ENCODE measurements at regions not wholly inside any gene's neighbourhood (a gene's known extent, or its start where the extent isn't known, plus 50 kb on each side); places are given as distances from the start of the nearest gene placed in this dataset.
"Not testable (repeated sequence)": the region's sequence is repeated elsewhere in the genome, so short reads cannot be mapped to it uniquely, and the experiment has no call there.

GRCh38 chr2:228513480-228513879, 332.0 kb upstream of the SPHKAP start:
- H3K27me3 ChIP-seq, H3K36me3 ChIP-seq: not testable (repeated sequence)

GRCh38 chr2:228509021-228509420, 327.5 kb upstream of the SPHKAP start:
- H3K36me3 ChIP-seq, result no peaks in the 10 kb centered on the region
- no peaks in the 10 kb centered on the region for H3K27me3 ChIP-seq
- H3K9me3 ChIP-seq, result no peaks in the 10 kb centered on the region
- no peak overlapping the region for H3K4me3 ChIP-seq
- no peak for DNase-seq

More at GRCh38 chr2:228513480-228513879, 332.0 kb upstream of the SPHKAP start:
- H3K9me3 ChIP-seq, H3K4me3 ChIP-seq, DNase-seq: not testable (repeated sequence)

GRCh38 chr2:228507870-228508269, 326.4 kb upstream of the SPHKAP start:
- no peak for DNase-seq
- Histone ChIP-seq H3K9me3 (no peaks in the 10 kb centered on the region), H3K27me3 (no peaks in the 10 kb centered on the region), H3K4me3 (no peak overlapping the region), H3K36me3 (no peaks in the 10 kb centered on the region)

GRCh38 chr2:228507231-228507824, 325.8 kb upstream of the SPHKAP start:
- no peak for DNase-seq
- no peaks in the 10 kb centered on the region for H3K27me3 ChIP-seq
- no peaks in the 10 kb centered on the region for H3K36me3 ChIP-seq
- H3K9me3 ChIP-seq, result no peaks in the 10 kb centered on the region
- H3K4me3 ChIP-seq, result no peak overlapping the region

- Histone ChIP-seq H3K36me3 (no peaks in the 10 kb centered on the region), H3K9me3 (no peaks in the 10 kb centered on the region), H3K27me3 (no peaks in the 10 kb centered on the region), H3K4me3 (no peak overlapping the region)
- no peak for DNase-seq
Observed at GRCh38 chr2:228503731-228504130, 322.2 kb upstream of the SPHKAP start.

GRCh38 chr2:228493852-228494251, 312.4 kb upstream of the SPHKAP start:
- H3K36me3 ChIP-seq, result no peaks in the 10 kb centered on the region
- H3K4me3 ChIP-seq, result no peak overlapping the region
- no peaks in the 10 kb centered on the region for H3K27me3 ChIP-seq
- no peaks in the 10 kb centered on the region for H3K9me3 ChIP-seq
- DNase-seq, result no peak

- Histone ChIP-seq H3K27me3 (no peaks in the 10 kb centered on the region), H3K4me3 (no peak overlapping the region), H3K36me3 (no peaks in the 10 kb centered on the region), H3K9me3 (no peaks in the 10 kb centered on the region)
- DNase-seq, result no peak
Observed at GRCh38 chr2:228479014-228479413, 297.5 kb upstream of the SPHKAP start.

GRCh38 chr2:228474466-228474865, 293.0 kb upstream of the SPHKAP start:
- Histone ChIP-seq H3K36me3 (no peaks in the 10 kb centered on the region), H3K27me3 (no peaks in the 10 kb centered on the region), H3K4me3 (no peak overlapping the region), H3K9me3 (no peaks in the 10 kb centered on the region)
- DNase-seq, result no peak

- Histone ChIP-seq H3K36me3 (no peaks in the 10 kb centered on the region), H3K27me3 (no peaks in the 10 kb centered on the region), H3K9me3 (no peaks in the 10 kb centered on the region), H3K4me3 (no peak overlapping the region)
- DNase-seq, result no peak
Observed at GRCh38 chr2:228469721-228470120, 288.2 kb upstream of the SPHKAP start.

GRCh38 chr2:228466851-228467250, 285.4 kb upstream of the SPHKAP start:
- no peak for DNase-seq
- no peaks in the 10 kb centered on the region for H3K27me3 ChIP-seq
- H3K36me3 ChIP-seq, result no peaks in the 10 kb centered on the region
- no peak overlapping the region for H3K4me3 ChIP-seq
- H3K9me3 ChIP-seq, result no peaks in the 10 kb centered on the region

GRCh38 chr2:228465408-228465807, 283.9 kb upstream of the SPHKAP start:
- Histone ChIP-seq H3K27me3 (no peaks in the 10 kb centered on the region), H3K36me3 (no peaks in the 10 kb centered on the region), H3K9me3 (no peaks in the 10 kb centered on the region), H3K4me3 (no peak overlapping the region)
- no peak for DNase-seq

GRCh38 chr2:228458364-228458763, 276.9 kb upstream of the SPHKAP start:
- H3K9me3 ChIP-seq, result peaks cover 11% of the 10 kb centered on the region
- no peak for DNase-seq
- H3K36me3 ChIP-seq, result no peaks in the 10 kb centered on the region
- no peak overlapping the region for H3K4me3 ChIP-seq
- H3K27me3 ChIP-seq, result no peaks in the 10 kb centered on the region

- H3K27me3 ChIP-seq, result no peaks in the 10 kb centered on the region
- DNase-seq, result no peak
- no peaks in the 10 kb centered on the region for H3K9me3 ChIP-seq
- H3K4me3 ChIP-seq, result no peak overlapping the region
- H3K36me3 ChIP-seq, result no peaks in the 10 kb centered on the region
Observed at GRCh38 chr2:228447266-228447915, 265.9 kb upstream of the SPHKAP start.

- no peaks in the 10 kb centered on the region for H3K27me3 ChIP-seq
- DNase-seq, result peak; percentile 52
- no peaks in the 10 kb centered on the region for H3K36me3 ChIP-seq
- H3K4me3 ChIP-seq, result no peak overlapping the region
- no peaks in the 10 kb centered on the region for H3K9me3 ChIP-seq
Observed at GRCh38 chr2:228446734-228447133, 265.2 kb upstream of the SPHKAP start.

GRCh38 chr2:228444161-228444560, 262.7 kb upstream of the SPHKAP start:
- H3K27me3 ChIP-seq, result no peaks in the 10 kb centered on the region
- H3K9me3 ChIP-seq, result no peaks in the 10 kb centered on the region
- no peak for DNase-seq
- no peaks in the 10 kb centered on the region for H3K36me3 ChIP-seq
- H3K4me3 ChIP-seq, result no peak overlapping the region

GRCh38 chr2:228433721-228434120, 252.2 kb upstream of the SPHKAP start:
- no peaks in the 10 kb centered on the region for H3K27me3 ChIP-seq
- DNase-seq, result no peak
- no peak overlapping the region for H3K4me3 ChIP-seq
- 0 out of 2 replicates have a peak, but pooled peaks cover 2% of the 10 kb centered on the region for H3K9me3 ChIP-seq
- H3K36me3 ChIP-seq, result no peaks in the 10 kb centered on the region

GRCh38 chr2:228432116-228432515, 250.6 kb upstream of the SPHKAP start:
- H3K27me3 ChIP-seq, result no peaks in the 10 kb centered on the region
- H3K36me3 ChIP-seq, result no peaks in the 10 kb centered on the region
- DNase-seq, result no peak
- no peak overlapping the region for H3K4me3 ChIP-seq
- peaks cover 2% of the 10 kb centered on the region; the same call in 1 of the 2 replicates for H3K9me3 ChIP-seq

- peaks cover 2% of the 10 kb centered on the region; the same call in 1 of the 2 replicates for H3K9me3 ChIP-seq
- H3K4me3 ChIP-seq, result no peak overlapping the region
- H3K27me3 ChIP-seq, result no peaks in the 10 kb centered on the region
- H3K36me3 ChIP-seq, result no peaks in the 10 kb centered on the region
- DNase-seq, result no peak
Observed at GRCh38 chr2:228430986-228431385, 249.5 kb upstream of the SPHKAP start.
